NCI-H526 (cell line): ENCODE measurements at regions not wholly inside any gene's neighbourhood (a gene's known extent, or its start where the extent isn't known, plus 50 kb on each side); places are given as distances from the start of the nearest gene placed in this dataset.

Experiments used
- DNase-seq, 2 experiments: peaks; one replicate each; lab custom pipeline; 2025; lab: John Stamatoyannopoulos, UW

DNA sequence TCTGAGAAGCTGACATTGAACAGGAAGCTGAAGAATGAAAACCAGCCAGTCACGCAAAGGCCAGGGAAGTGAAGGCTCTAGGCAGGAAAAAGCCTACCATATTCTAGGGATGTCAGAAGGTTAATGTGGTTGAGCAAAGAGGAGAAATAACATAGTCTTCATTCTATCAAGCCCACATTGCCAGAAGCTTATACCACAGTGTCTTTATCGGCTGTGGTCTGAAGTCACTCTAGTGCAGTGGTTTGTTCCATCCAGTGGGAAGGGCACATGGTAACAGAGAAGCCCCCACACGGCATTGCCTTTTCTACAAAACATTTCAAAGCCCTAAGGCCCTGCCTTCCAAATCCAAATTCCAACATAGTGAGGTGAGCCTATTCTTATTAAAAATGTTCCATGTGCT lies 311.3 kb downstream of the TNS1 start:
- no peak for DNase-seq

DNA sequence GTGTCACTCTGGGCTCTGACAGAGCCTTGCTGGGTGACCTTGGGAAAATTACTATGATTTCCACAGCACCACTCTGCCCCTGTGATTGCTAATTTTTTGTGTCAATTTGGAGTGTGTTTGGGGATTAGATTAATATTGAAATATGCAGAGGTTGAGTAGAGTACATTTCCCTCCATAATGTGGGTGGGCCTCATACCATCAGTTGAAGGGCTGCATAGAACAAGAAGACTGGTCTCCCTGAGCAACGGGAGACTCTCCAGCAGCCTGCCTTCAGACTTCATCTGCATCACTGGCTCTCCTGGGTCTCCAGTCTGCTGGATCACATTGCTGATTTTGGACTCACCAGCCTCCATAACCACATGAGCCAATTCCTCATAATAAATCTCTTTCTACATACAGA lies 313.7 kb downstream of the TNS1 start:
- DNase-seq = no peak

DNA sequence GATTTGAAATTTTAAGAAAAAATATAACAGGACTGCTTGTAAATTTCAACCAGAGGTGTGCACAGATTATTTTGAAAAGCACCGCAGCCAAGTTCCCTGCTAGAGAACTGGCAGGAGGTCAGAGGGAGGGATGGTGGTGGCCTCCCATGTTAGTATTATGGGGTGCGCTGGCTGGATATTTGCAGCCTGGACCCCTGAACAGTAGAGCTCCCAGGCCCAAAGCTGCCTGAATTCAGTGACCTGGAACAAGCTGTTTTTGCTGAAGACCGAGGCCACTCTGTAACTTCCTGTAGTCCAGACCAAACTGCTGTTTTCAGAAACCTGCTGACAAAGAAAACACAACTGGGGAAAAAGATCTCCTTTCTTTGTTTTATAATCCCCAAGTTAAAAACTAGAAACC lies 314.3 kb downstream of the TNS1 start:
- DNase-seq = no peak

DNA sequence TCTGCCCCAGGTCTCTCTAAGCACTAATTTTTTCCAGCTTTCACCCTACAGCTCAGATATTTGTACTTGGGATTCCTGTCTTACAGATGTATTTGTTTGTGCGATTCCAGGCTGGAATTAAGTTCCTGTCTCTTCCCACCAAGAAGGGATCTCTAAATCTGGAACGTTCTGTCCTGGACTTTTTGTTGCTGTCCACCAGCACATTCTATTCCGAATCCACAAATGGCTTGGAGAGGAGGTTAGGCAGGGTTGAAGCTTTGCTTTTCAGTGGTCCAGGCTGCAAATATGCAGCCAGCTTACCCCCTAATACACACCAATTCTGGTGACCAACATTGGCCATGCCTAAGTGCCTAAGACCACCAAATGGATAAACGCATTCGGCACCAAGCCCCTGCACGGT lies 315.0 kb downstream of the TNS1 start:
- no peak for DNase-seq

DNA sequence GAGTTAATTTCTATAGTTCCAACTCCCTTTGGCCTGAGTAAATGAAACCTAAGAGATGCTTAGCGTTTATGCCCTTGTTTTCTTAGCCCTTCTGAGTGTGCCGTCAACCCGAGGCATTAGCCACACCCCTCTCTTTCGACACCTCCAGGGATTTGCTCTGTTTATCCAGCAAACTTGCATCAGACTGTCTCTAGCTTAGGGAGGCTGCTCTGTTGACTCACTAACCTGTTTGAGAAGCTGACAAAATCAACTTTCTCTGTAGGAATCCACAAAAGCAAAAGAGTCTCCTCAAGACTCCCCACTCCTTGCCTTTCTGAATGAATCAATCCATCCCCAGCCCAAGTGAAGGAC lies 317.6 kb downstream of the TNS1 start:
- DNase-seq = no peak

DNA sequence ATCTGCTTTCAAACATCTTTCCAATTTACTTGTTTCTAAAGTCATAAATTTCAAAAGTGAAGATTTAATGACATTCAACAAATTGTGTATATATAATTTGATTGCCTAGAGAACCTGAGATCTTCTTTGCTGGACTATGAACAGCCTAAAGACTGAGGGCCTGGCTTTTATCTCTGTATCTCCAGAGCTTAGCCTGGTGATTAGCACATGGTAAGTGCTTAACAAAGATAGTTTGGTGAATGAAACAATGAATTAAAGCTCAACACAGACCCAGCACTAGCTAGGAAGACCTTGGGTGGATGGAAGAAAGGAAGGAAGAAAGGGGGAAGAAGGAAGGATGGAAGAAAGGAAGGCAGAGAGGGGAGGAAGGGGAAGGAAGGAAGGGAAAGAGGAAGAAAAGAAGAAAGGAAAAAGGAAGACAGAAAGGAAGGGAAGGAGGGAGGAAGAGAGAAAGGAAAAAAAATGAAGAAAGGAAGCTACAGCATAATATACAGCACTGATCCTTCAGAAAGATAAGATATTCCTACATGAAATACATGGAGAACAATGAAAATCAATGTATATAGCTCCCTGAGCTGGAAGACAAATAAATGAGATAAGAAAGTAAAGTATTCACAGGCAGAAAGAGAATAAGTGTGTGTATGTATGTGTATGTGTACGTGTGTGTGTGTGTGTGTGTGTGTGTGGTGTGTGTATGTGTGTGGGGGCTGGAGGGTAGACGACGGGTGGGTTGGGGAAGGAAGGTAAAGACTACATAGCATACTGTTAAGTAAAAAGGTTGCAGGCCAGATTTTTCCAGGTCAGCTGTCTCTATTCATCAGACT lies 318.2 kb downstream of the TNS1 start:
- no peak for DNase-seq

DNA sequence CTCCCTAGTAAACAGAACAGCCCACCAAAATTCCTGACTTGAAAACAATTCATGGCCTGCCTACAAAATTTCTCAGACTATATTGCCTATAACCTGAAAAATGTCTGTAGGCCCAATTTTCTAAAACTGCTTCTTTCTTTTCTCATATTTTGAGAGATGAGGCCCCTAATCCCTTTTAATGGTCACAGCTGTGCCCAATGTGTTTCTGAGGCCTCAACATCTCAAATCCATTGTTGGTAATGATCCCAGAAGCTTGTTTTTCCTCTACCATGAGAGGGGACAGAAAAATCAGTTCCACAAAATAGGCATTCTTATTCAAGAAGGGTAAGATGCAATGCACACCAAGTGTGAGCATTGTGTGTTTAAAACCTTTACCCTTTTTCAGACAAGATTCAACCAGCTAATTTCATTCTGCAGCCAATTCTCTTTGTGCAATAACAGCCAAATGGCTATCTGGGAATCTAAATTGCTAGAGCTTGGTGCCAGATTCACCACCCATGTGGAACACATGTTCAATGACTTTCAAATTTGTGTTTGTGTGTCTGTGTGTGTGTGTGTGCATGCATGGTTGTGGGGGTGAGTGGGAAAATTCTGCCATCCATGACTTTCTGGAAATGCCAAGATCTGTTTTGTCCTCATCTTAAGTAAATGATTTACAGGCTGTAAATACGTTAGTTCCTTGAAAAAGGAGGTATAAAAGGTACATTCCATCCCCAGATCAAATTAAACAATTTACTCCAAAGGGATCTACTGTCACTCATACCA lies 319.5 kb downstream of the TNS1 start:
- DNase-seq = no peak

DNA sequence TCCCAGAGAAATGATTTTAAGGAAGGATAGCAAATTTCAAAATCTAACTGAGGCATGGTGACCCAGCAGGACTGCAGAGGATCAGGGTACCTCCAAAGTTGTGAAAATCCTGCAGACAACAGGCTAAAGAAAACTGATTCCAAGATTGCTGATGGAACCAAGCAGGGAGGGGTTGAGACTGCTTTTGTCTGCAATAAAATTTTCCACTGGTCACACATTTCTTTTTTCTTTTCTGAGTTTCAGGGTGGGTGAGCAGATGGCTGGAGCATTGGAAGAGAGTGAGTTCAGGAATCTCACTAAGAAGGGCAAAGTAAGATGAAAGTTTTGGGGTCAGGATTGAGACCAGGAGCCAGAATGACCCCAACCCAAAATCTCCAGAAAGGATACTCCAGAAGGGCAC lies 321.0 kb downstream of the TNS1 start:
- DNase-seq = no peak

DNA sequence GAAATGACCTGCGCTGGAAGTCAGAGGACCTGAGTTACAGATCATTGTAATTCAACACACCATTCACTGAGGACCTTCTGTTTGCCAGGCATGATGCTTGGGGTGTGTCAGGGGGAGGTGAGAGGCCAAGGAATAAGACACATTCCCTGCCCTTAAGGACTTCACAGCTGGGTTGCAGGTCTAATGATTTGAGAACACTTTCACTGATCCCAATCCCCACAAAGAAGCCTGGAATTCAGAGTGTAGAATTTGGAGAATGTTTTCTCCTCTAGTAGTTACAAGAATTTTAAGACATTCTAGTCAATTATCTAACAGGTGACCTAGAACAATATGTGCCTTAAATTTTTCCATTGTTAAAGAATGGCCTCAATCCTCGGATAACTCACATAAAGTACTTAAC lies 322.4 kb downstream of the TNS1 start:
- DNase-seq = no peak

DNA sequence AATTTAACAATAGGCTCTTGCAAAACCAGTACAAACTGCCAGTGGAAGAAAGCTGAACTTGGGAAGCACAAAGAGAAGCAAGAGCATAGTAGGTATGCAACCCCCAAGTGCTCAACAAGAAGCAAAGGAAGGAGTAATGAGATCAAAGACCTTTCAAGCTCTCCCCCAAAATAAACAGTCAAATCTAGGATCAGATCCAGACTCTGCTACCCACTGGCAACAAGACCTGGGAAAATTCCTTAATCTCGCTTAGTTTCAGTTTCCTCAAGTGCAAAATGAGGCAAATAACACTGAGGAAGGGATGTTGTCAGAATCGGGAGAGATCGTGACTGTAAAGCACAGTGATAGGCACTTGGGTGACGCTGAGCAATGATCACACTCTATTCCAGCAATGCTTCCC lies 329.2 kb downstream of the TNS1 start:
- DNase-seq = no peak

DNA sequence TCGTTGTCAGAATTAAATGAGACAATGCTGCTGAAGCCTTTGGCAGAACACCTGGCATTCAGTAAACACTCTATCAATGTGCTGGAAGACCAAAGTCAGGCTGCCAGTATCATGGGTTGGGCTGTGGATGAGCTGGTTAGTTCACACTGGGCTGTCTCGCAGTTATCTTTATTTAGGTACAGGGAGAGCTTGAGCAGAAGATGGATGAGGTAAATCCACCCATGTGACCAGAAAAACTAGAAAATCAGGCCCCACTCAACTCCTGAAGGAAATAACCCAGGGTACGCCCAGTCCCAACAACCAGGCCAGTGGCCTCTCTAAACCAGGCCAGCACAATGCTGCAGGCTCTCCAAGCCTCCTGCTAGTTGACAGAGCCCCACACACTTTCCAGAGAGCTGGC lies 330.3 kb downstream of the TNS1 start:
- no peak for DNase-seq

DNA sequence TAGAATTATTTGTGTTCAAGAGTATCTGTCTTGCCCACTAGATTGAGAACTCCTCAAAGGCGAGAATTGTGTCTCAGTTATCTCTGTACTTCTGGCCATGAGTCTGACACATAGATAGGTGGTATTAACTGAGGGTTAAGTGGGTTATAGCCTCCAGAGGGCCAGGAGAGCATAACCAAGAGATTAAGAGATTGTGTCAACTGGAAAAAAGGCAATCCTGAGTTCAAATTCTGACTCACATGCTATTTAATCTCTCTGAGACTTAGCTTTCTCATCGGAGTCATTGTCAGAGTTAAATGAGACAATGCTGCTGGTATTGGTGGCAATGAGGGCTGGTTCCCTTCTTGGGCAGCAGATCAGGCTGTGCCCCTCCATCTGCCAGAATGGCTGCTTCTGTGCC lies 330.9 kb downstream of the TNS1 start:
- no peak for DNase-seq

DNA sequence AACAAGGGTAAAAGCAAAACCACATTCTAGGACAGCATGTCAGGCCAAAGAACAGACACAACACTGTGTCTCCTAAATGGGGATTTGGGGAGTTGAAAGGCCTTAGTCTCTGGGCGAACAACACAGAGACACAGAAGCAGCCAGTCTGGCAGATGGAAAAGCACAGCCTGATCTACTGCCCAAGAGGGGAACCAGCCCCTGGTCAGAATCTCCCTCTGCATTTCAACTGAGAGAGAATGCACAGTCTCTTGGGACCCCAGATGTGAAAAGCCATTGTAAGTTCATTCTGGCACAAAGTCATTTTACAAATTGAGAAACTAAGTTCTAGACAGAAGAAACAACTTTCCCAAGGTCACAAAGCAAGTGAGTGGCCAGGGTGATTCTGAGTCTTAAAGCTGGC lies 331.7 kb downstream of the TNS1 start:
- DNase-seq = no peak

DNA sequence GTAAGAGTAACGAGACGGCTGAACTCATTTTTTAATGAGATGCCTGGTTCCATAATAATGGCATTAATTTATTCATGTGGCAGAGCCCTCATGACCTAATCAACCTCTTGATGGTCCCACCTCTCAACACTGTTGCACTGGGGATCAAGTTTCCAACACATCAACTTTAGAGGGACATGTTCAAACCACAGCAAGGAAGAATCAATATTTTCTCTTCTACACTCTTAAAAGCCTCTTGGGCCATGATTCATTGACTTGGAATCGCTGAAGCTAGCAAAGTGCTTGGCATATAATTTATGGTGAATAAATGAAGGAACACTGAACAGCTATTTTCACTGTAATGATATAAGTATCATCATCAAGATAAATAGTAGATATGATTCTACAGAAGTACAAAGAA lies 333.0 kb downstream of the TNS1 start:
- DNase-seq = no peak

DNA sequence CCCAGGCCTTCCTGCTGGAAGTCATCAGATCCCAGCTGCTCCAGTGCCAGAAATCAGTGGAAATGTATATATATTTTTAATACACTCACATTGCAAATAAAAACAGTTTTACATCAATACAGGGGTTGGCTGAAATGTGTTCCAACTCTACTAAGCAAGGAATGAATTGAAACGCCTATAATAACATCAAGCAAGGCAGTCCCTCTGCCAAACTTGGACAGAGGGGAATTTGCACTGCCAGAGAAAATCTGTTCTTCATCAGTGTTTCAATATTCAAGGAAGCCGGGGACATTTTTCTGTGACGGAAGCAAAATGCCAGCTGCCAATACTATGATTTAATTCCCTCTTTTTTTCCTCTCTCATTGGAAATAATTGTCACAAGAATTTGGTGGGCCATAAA lies 335.3 kb downstream of the TNS1 start:
- no peak for DNase-seq

DNA sequence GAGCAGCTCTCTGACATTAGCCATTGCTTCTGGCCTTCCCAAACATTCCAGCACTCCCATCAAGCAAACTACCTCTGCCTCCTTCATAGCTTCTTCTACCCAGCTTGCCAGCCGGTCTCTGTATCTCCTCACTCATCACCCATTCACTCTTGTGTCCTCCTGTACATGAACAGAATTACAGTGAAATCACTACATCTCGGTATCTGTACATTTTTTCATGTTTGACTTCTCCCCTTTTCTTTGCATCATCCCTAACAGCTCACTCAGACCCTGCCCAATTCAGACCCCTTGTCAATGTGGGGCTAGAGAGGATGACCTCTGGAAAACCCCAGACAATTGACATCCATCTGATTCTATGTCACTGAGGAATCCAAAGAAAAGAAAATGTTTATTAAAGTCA lies 335.8 kb downstream of the TNS1 start:
- no peak for DNase-seq

DNA sequence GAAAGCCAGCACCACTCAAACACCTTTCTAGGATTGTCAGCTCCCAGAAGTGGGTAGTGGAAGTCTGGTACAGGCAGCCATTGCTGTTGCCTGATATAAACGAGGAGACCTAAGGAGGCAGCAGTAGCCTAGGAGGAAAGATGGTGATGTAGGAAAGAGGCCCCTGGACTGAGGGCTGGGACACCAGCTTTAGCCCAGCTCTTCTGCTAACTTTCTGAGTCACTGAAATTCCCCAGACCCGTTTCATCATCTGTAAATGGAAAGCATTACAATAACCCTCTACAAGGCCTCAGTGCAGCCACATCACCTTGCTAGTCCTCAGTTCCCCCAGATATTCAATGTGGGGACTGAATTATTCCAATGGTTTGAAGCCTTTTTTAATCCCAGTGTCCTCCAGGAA lies 336.5 kb downstream of the TNS1 start:
- DNase-seq = no peak

DNA sequence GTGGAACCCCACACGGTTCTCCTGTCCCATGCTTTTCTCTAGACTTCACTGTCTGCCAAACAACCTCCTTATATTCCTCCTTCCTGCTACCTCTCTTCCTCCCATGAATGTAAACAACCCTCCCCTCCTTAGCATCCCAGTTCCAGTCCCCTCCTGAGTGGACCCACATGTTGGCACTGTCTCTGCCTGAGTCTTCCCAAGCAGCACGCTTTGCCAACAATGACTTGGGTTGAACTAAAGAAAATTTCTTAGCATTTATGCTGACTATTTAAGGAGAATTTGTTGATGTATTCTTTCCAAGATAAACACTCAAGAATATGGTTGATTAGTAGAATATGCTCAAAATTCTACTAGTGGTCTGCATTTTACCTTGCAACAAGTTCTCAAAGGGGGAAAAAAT lies 338.0 kb downstream of the TNS1 start:
- no peak for DNase-seq

DNA sequence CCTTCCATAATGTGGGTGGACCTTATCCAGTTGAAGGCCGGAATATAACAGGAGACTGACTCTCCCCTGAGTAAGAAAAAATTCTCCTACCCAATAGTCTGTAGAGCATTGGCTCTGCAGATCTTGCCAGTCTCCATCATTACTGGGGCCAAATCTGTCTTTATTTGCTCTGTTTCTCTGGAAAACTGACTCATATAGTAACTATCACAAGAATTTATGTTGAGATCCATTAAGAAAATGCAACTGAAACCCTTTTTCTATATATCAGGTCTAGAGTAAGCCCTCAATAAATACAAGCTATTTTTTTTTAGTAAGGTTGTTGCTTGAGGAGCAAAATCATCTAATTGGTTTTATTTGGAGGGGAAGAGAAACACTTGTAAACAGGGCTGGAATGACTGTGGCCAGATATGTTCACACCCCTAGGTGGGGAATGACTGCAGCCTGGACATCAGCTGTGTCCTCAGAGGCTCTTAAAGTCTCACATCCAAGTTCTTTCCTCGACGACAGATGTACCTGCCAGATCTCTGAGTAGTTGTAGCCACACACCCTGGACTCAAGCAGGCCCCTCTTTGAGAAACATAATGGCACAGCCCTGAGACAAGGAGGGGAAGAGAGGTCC lies 339.7 kb downstream of the TNS1 start:
- DNase-seq = no peak

DNA sequence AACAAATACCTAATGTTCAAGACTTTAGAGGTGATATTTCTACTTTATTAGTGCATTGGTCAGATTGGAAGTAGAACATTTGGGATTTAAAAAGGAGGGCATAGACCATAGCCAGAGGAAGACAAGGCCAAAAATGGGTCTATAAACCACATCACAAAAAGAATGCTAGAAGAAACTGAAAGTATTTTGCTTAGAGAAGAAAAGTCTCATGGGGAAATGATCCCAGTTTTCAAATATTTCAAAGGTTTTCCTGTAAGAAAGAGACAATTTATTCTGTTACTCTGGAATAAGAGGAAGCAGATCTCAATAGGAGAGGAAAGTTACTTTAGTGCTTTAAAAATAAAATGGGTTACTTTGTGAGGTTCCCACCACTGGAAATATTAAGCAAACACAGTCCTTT lies 341.4 kb downstream of the TNS1 start:
- DNase-seq = no peak

DNA sequence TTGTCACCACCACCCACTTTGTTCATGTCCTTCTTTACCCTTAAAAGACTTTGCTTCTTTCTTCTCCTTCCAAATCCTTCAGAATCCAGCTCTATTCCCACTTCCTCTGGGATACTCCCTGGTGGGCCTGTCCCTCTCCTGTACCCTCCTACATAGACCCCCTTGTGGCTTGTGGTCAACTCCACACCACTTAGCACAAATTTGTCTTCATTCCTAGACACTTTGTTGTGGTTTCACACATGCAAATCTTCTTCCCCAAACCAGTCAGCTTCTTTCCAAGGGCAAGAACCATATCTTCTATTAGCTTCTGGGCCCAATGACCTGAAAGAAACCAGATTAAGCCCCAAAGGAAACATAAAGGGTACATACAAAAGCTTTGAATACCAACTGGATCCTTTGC lies 342.4 kb downstream of the TNS1 start:
- DNase-seq = no peak

DNA sequence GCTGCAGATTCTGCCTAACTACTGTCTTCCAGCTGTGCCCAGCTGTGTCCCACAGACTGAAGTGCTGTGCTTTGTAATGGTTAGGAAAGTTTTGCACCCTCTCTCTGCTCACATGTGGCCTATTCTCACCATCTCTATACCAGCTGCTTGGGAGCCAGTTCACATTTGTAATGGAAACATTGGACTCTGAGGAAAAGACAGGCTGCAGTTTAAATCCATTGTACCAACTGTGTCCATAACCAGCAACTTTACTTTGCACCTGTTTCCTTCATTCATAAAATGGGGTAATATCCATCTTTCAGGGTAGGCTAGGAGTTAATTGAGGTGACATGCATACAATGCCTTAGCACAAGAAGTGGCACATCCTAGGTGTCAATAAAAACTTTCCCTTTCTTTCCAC lies 344.0 kb downstream of the TNS1 start:
- DNase-seq = no peak

DNA sequence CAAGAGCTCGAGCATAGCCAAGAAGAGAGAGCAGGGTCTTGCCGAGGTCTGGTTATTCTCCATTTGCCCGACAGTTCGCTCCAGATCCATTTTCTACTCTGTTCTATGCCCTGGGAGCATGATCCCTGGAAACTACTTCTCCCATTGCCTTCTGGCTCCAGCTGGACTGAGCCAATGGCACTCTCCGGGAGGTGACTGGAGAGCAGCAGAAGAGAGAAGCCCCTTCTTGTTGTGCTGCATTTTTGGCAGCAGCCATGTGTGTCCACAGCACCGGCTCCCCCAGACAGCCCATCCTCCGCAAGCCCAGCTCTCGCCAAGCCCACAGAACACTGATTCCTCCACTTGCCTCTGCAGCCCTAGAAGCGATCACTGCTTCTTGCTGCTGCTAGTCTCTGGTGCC lies 345.5 kb downstream of the TNS1 start:
- no peak for DNase-seq
